ENCODE measurements at regions not wholly inside any gene's neighbourhood (a gene's known extent, or its start where the extent isn't known, plus 50 kb on each side); places are given as distances from the start of the nearest gene placed in this dataset.

- no peak for DNase-seq
Measured at GRCh38 chr3:10585945-10586344, 80.6 kb upstream of the ATP2B2 start.

- no peak for DNase-seq
Measured at GRCh38 chr3:10594915-10595314, 89.5 kb upstream of the ATP2B2 start.

GRCh38 chr3:10596746-10597448 is 91.5 kb upstream of the ATP2B2 start:
- no peak for DNase-seq

GRCh38 chr3:10597733-10598132 is 92.3 kb upstream of the ATP2B2 start:
- DNase-seq = no peak

GRCh38 chr3:10599017-10599416 is 93.6 kb upstream of the ATP2B2 start:
- peak; percentile 77 for DNase-seq

- DNase-seq = peak; percentile 76
Measured at GRCh38 chr3:10599444-10599843, 94.1 kb upstream of the ATP2B2 start.

GRCh38 chr3:10600296-10600714 is 94.9 kb upstream of the ATP2B2 start:
- DNase-seq = no peak

GRCh38 chr3:10600726-10601125 is 95.3 kb upstream of the ATP2B2 start:
- DNase-seq = no peak

- DNase-seq = no peak
Measured at GRCh38 chr3:10601151-10601856, 95.9 kb upstream of the ATP2B2 start.

GRCh38 chr3:10601857-10602230 is 96.5 kb upstream of the ATP2B2 start:
- DNase-seq = no peak

- no peak for DNase-seq
Measured at GRCh38 chr3:10602271-10602670, 96.9 kb upstream of the ATP2B2 start.

- DNase-seq = no peak
Measured at GRCh38 chr3:10602769-10603768, 97.7 kb upstream of the ATP2B2 start.

- DNase-seq = no peak
Measured at GRCh38 chr3:10609134-10609533, 103.7 kb upstream of the ATP2B2 start.

GRCh38 chr3:10614168-10614567 is 108.8 kb upstream of the ATP2B2 start:
- DNase-seq = peak; percentile 36

- no peak for DNase-seq
Measured at GRCh38 chr3:10615715-10616114, 110.3 kb upstream of the ATP2B2 start.

GRCh38 chr3:10616321-10616720 is 110.9 kb upstream of the ATP2B2 start:
- no peak for DNase-seq

- DNase-seq = no peak
Measured at GRCh38 chr3:10619989-10620832, 114.8 kb upstream of the ATP2B2 start.

- DNase-seq = no peak
Measured at GRCh38 chr3:10620833-10621082, 115.4 kb upstream of the ATP2B2 start.

- no peak for DNase-seq
Measured at GRCh38 chr3:10623578-10624275, 118.3 kb upstream of the ATP2B2 start.

GRCh38 chr3:10625323-10625722 is 119.9 kb upstream of the ATP2B2 start:
- no peak for DNase-seq

- DNase-seq = no peak
Measured at GRCh38 chr3:10627884-10628572, 122.6 kb upstream of the ATP2B2 start.

Data from NCI-H2029 (cell line).